GM19397 (cell line): ENCODE measurements at regions not wholly inside any gene's neighbourhood (a gene's known extent, or its start where the extent isn't known, plus 50 kb on each side); places are given as distances from the start of the nearest gene placed in this dataset.

Source experiments
- ATAC-seq: cut with Tn5 transposase; IDR thresholded peaks from one replicate; pipeline ENCODE4 v1.9.1; 2021; ENCODE audit warnings: mild to moderate bottlenecking, moderate library complexity; ENCODE audit not compliant: unreplicated experiment

GRCh38 chr4:17301266-17301665, 210.6 kb downstream of the QDPR start:
- ATAC-seq: no peak

GRCh38 chr4:17296921-17297890, 214.7 kb downstream of the QDPR start:
- no peak for ATAC-seq

GRCh38 chr4:17293901-17294300, 218.0 kb downstream of the QDPR start:
- no peak for ATAC-seq

- ATAC-seq: no peak
Measured at GRCh38 chr4:17288151-17288550, 223.7 kb downstream of the QDPR start.

GRCh38 chr4:17286752-17287460, 225.0 kb downstream of the QDPR start:
- no peak for ATAC-seq

GRCh38 chr4:17285747-17286146, 226.1 kb downstream of the QDPR start:
- ATAC-seq: no peak

- no peak for ATAC-seq
Measured at GRCh38 chr4:17284323-17285175, 227.3 kb downstream of the QDPR start.

GRCh38 chr4:17283832-17284231, 228.1 kb downstream of the QDPR start:
- no peak for ATAC-seq

GRCh38 chr4:17283251-17283650, 228.6 kb downstream of the QDPR start:
- no peak for ATAC-seq

GRCh38 chr4:17280261-17281018, 231.4 kb downstream of the QDPR start:
- no peak for ATAC-seq

- ATAC-seq: no peak
Measured at GRCh38 chr4:17276776-17277175, 235.1 kb downstream of the QDPR start.

- no peak for ATAC-seq
Measured at GRCh38 chr4:17275836-17276235, 236.1 kb downstream of the QDPR start.

- no peak for ATAC-seq
Measured at GRCh38 chr4:17273047-17273446, 238.8 kb downstream of the QDPR start.

- ATAC-seq: no peak
Measured at GRCh38 chr4:17272154-17272553, 239.7 kb downstream of the QDPR start.

- no peak for ATAC-seq
Measured at GRCh38 chr4:17265653-17266052, 246.2 kb downstream of the QDPR start.

GRCh38 chr4:17265139-17265538, 246.8 kb downstream of the QDPR start:
- no peak for ATAC-seq

- ATAC-seq: no peak
Measured at GRCh38 chr4:17260166-17260907, 251.6 kb downstream of the QDPR start.

GRCh38 chr4:17258106-17258505, 253.8 kb downstream of the QDPR start:
- no peak for ATAC-seq

GRCh38 chr4:17252131-17252530, 259.8 kb downstream of the QDPR start:
- no peak for ATAC-seq

GRCh38 chr4:17251101-17251500, 260.8 kb downstream of the QDPR start:
- no peak for ATAC-seq
